Smooth muscle cell (in vitro differentiated cells): ENCODE measurements at regions not wholly inside any gene's neighbourhood (a gene's known extent, or its start where the extent isn't known, plus 50 kb on each side); places are given as distances from the start of the nearest gene placed in this dataset.

Experiments
- DNase-seq: peaks from one replicate; lab custom pipeline; 2025; ENCODE audit not compliant: unreplicated experiment; lab: John Stamatoyannopoulos, UW
- H2AFZ ChIP-seq: fragments of 200-600 bp; sonication (generic); 2 replicates; pipeline ENCODE4 v1.6.0; 2016; ENCODE audit warnings: antibody characterized with exemption, low read depth, mild to moderate bottlenecking
- H3F3A ChIP-seq: fragments of 200-600 bp; sonication (generic); 2 replicates; pipeline ENCODE4 v1.6.0; 2017; ENCODE audit warnings: antibody characterized with exemption, low read depth
- H3K27ac ChIP-seq: fragments of 200-600 bp; sonication (generic); 2 replicates; pipeline ENCODE4 v1.5.1; 2016; ENCODE audit warnings: low read depth, mild to moderate bottlenecking
- H3K27me3 ChIP-seq: fragments of 200-600 bp; sonication (generic); 2 replicates; pipeline ENCODE4 v1.6.1; 2016; ENCODE audit warnings: low read depth, mild to moderate bottlenecking
- H3K36me3 ChIP-seq: fragments of 200-600 bp; sonication (generic); 2 replicates; pipeline ENCODE4 v1.5.1; 2016; ENCODE audit warnings: low read depth
- H3K4me1 ChIP-seq: fragments of 200-600 bp; sonication (generic); 2 replicates; pipeline ENCODE4 v1.5.1; 2016; ENCODE audit warnings: low read depth
- H3K4me2 ChIP-seq: fragments of 200-600 bp; sonication (generic); 2 replicates; pipeline ENCODE4 v1.6.0; 2016; ENCODE audit warnings: mild to moderate bottlenecking
- H3K4me3 ChIP-seq: fragments of 200-600 bp; sonication (generic); 2 replicates; pipeline ENCODE4 v1.5.1; 2016; ENCODE audit warnings: mild to moderate bottlenecking
- H3K79me2 ChIP-seq: fragments of 200-600 bp; sonication (generic); 2 replicates; pipeline ENCODE4 v1.6.0; 2016; ENCODE audit warnings: low read depth, mild to moderate bottlenecking
- H3K9ac ChIP-seq: fragments of 200-600 bp; sonication (generic); 2 replicates; pipeline ENCODE4 v1.6.0; 2016; ENCODE audit warnings: low read depth
- H3K9me3 ChIP-seq: fragments of 200-600 bp; sonication (generic); replicated peaks from 2 replicates; pipeline ENCODE4 v1.5.1; 2016; ENCODE audit warnings: low read depth
- H4K20me1 ChIP-seq: fragments of 200-600 bp; sonication (generic); 2 replicates; pipeline ENCODE4 v1.6.0; 2016; ENCODE audit warnings: low read depth
- WGBS: methylation state at CpG from one replicate; pipeline ENCODE4 v1.1.7; 2016; ENCODE audit warnings: low lambda C conversion rate; 5-methylcytosine and 5-hydroxymethylcytosine counted together
- TF ChIP-seq, protein P1 (sequence below): fragments of 200-600 bp; sonication (generic); IDR thresholded peaks from 2 replicates; pipeline ENCODE4 v1.5.1; 2017; ENCODE audit warnings: borderline replicate concordance, mild to moderate bottlenecking, antibody characterized with exemption; ENCODE audit not compliant: insufficient read depth, poor library complexity, severe bottlenecking

DNA sequence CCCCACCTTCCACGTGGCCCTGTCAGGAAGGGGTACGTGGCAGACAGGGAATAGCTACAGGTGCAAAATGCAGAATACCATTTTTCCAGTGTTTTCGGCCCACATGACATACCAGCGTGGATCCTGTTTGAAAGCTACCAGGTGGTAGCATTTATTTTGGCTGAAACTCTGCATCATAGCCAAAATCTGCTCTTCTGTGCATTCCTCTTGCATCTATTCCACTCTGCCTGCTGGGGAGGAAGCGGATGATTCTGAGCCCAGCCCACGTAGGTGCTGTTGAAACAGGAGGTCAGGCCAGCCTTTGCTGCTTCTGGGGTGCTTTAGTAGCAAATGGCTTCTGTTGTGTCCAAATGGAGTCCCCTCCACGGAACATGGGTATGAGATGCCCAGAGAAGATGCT lies 670.9 kb upstream of the EEF2KMT start:
- DNase-seq, result no peak
- no peaks in the 10 kb centered on the region for H3F3A ChIP-seq
- H3K27ac ChIP-seq, result no peak overlapping the region
- H3K36me3 ChIP-seq, result no peaks in the 10 kb centered on the region
- no peak overlapping the region for H3K4me3 ChIP-seq
- H3K9ac ChIP-seq, result no peak overlapping the region
- no peaks in the 10 kb centered on the region for H3K9me3 ChIP-seq
- no peaks in the 10 kb centered on the region for H4K20me1 ChIP-seq
- no peak overlapping the region for H2AFZ ChIP-seq
- no peaks in the 10 kb centered on the region for H3K79me2 ChIP-seq
- no peak overlapping the region for H3K4me2 ChIP-seq
- no peaks in the 10 kb centered on the region for H3K27me3 ChIP-seq
- 85% methylated on average over 7 of the region's 7 CpGs for WGBS
- TF ChIP-seq, protein P1, sequence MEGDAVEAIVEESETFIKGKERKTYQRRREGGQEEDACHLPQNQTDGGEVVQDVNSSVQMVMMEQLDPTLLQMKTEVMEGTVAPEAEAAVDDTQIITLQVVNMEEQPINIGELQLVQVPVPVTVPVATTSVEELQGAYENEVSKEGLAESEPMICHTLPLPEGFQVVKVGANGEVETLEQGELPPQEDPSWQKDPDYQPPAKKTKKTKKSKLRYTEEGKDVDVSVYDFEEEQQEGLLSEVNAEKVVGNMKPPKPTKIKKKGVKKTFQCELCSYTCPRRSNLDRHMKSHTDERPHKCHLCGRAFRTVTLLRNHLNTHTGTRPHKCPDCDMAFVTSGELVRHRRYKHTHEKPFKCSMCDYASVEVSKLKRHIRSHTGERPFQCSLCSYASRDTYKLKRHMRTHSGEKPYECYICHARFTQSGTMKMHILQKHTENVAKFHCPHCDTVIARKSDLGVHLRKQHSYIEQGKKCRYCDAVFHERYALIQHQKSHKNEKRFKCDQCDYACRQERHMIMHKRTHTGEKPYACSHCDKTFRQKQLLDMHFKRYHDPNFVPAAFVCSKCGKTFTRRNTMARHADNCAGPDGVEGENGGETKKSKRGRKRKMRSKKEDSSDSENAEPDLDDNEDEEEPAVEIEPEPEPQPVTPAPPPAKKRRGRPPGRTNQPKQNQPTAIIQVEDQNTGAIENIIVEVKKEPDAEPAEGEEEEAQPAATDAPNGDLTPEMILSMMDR, result no peak
- H3K4me1 ChIP-seq, result no peaks in the 10 kb centered on the region

DNA sequence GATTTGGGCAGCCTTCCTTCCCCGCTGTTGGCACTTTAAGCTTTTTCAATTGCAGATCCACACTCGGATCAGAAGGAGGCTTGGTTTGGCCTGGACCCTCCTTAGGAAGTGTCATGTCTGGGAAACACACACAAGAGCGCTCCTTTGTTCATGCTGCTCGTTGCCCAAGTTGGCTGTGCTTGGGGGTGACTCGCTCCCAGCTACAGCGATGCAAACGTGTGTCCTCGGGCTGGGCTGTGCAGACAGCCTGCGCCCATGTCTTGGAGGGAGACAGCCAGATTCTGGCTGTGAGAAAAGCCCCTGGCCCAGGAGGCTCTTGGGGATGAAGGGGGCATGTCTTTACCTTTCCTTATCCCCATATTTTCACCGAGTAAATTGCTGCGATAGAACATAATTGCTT lies 665.6 kb upstream of the EEF2KMT start:
- Histone ChIP-seq H3K36me3 (no peaks in the 10 kb centered on the region), H3K9ac (no peak overlapping the region), H3K79me2 (no peaks in the 10 kb centered on the region), H3K4me1 (no peaks in the 10 kb centered on the region), H3F3A (no peaks in the 10 kb centered on the region), H4K20me1 (no peaks in the 10 kb centered on the region), H3K27ac (no peak overlapping the region), H2AFZ (no peak overlapping the region), H3K9me3 (no peaks in the 10 kb centered on the region), H3K4me2 (no peak overlapping the region), H3K27me3 (no peaks in the 10 kb centered on the region), H3K4me3 (no peak overlapping the region)
- 76% methylated on average over 11 of the region's 11 CpGs for WGBS
- no peak for DNase-seq
- TF ChIP-seq, protein P1, result no peak

- H3K36me3 ChIP-seq, result no peaks in the 10 kb centered on the region
- TF ChIP-seq, protein P1, result no peak
- H3K27me3 ChIP-seq, result no peaks in the 10 kb centered on the region
- no peaks in the 10 kb centered on the region for H3K9me3 ChIP-seq
- H3K27ac ChIP-seq, result no peak overlapping the region
- H3K9ac ChIP-seq, result no peak overlapping the region
- H3F3A ChIP-seq, result no peaks in the 10 kb centered on the region
- 94% methylated on average over 10 of the region's 10 CpGs for WGBS
- no peaks in the 10 kb centered on the region for H4K20me1 ChIP-seq
- no peak overlapping the region for H3K4me3 ChIP-seq
- no peak for DNase-seq
- no peak overlapping the region for H2AFZ ChIP-seq
- no peaks in the 10 kb centered on the region for H3K4me1 ChIP-seq
- H3K4me2 ChIP-seq, result no peak overlapping the region
- no peaks in the 10 kb centered on the region for H3K79me2 ChIP-seq
These were observed 664.8 kb upstream of the EEF2KMT start for GRCh38 chr16:5762362-5762761.

DNA sequence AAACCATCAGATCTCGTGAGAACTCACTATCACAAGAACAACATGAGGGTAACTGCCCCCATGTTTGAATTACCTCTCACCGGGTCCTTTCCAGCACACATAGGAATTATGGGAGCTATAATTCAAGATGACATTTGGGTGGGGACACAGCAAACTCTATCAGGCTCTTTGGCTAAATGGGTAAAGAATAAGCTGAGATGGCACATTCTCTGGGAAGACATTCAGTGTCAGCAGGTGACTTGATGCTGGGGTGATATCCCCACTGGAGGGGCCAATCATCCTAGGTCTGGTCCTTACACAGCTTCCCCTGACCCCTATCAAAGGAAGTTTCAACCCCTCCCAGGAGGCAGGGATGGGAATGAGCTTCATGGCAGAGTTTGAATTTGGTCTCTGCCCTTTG lies 664.0 kb upstream of the EEF2KMT start:
- H3K27me3 ChIP-seq, result no peaks in the 10 kb centered on the region
- no peak overlapping the region for H2AFZ ChIP-seq
- TF ChIP-seq, protein P1, result no peak
- H3F3A ChIP-seq, result no peaks in the 10 kb centered on the region
- no peak overlapping the region for H3K4me2 ChIP-seq
- no peak overlapping the region for H3K9ac ChIP-seq
- H3K4me3 ChIP-seq, result no peak overlapping the region
- H3K27ac ChIP-seq, result no peak overlapping the region
- H4K20me1 ChIP-seq, result no peaks in the 10 kb centered on the region
- DNase-seq, result no peak
- 88% methylated on average over 2 of the region's 2 CpGs for WGBS
- no peaks in the 10 kb centered on the region for H3K36me3 ChIP-seq
- H3K79me2 ChIP-seq, result no peaks in the 10 kb centered on the region
- H3K4me1 ChIP-seq, result no peaks in the 10 kb centered on the region
- H3K9me3 ChIP-seq, result no peaks in the 10 kb centered on the region
